Fibroblast of pulmonary artery (primary cell): ENCODE measurements at regions not wholly inside any gene's neighbourhood (a gene's known extent, or its start where the extent isn't known, plus 50 kb on each side); places are given as distances from the start of the nearest gene placed in this dataset.

ENCODE experiments used
- DNase-seq: peaks from one replicate; pipeline ENCODE4 v3.0.0-alpha.2; 2010; ENCODE audit warnings: low read depth
- H3K4me3 ChIP-seq: replicated peaks from 2 replicates; pipeline ENCODE4 v1.5.1; 2011; ENCODE audit warnings: low read depth, mild to moderate bottlenecking, control low read depth, low read length, moderate library complexity
- TF ChIP-seq, protein P1 (sequence below): IDR thresholded peaks from 2 replicates; pipeline ENCODE4 v1.5.1; 2011; ENCODE audit warnings: mild to moderate bottlenecking, control low read depth, low read length, inconsistent platforms; ENCODE audit errors: missing control alignments

- H3K4me3 ChIP-seq = no peak overlapping the region
- TF ChIP-seq, protein P1, sequence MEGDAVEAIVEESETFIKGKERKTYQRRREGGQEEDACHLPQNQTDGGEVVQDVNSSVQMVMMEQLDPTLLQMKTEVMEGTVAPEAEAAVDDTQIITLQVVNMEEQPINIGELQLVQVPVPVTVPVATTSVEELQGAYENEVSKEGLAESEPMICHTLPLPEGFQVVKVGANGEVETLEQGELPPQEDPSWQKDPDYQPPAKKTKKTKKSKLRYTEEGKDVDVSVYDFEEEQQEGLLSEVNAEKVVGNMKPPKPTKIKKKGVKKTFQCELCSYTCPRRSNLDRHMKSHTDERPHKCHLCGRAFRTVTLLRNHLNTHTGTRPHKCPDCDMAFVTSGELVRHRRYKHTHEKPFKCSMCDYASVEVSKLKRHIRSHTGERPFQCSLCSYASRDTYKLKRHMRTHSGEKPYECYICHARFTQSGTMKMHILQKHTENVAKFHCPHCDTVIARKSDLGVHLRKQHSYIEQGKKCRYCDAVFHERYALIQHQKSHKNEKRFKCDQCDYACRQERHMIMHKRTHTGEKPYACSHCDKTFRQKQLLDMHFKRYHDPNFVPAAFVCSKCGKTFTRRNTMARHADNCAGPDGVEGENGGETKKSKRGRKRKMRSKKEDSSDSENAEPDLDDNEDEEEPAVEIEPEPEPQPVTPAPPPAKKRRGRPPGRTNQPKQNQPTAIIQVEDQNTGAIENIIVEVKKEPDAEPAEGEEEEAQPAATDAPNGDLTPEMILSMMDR = no peak
Observed at GRCh38 chr5:77948476-77948875, 172.3 kb upstream of the TBCA start.

DNA sequence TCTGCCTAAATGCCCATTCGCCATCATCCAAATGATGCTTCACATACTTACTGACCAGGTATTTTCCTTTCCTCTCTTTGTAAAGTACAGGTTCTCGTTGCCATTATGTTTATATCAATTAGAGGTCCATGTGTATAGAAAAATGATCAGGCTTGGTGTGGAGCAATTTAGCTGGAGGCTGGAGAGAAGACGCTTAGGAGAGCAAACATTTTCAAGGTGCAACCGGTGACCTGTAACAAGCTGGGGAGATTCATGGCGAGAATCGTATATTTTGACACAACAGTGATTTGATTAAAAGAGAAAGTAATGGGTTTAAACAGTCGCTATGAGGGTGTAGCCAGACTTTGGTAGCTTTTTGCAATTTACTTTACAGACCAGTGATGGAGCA is 170.9 kb upstream of the TBCA start:
- H3K4me3 ChIP-seq = no peak overlapping the region
- TF ChIP-seq, protein P1 = no peak
- no peak for DNase-seq

More at GRCh38 chr5:77948476-77948875, 172.3 kb upstream of the TBCA start:
- no peak for DNase-seq

DNA sequence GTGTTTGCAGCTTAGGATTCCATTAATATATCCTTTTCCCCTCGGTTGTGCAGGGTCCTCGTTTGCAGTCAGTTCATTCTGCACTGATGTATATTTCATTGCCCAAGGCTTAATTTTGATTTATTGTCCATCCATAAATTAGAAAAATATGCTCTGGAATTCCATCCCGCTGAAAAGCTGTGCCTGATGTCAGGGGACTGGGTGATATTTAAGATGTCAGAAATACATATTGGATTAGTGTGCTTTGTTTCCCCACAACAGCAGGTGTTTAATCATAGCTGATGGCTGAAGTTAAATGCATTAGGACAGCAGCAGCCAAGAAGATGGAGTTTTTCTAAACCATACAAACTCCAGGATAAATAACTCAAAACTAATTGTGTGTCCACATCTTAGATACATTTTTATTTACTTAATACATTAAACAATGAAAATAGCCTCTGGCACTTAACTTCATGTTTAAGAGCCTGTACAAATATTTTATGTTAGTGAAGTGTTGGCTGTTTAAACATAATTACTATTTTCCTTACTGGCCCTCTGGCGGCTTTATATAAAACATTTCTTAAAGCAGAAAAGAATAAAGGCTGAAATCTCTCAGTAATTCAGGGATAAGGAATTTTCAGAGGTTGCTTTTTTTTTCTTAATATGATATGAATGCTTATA is 170.4 kb upstream of the TBCA start:
- TF ChIP-seq, protein P1 = no peak
- H3K4me3 ChIP-seq = no peak overlapping the region
- no peak for DNase-seq

DNA sequence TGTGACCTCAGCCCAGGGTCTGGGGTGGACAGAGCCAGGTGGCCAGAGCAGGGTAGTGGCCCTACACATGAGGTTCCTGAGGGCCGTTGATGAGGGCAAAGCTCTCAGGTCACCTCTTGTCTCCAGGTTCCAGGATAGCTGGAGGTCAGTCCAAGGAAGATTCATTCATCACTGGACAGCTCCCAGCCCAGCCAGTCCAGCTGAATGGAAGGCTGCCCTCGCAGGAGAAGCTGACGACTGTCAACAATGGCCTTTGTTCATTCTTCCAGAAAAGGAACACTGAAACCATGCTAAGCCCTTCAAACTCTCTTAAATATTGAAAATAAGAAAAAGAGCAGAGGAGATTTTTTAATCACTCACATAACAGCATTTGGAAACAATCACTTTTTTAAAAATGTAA is 169.7 kb upstream of the TBCA start:
- TF ChIP-seq, protein P1 = no peak
- no peak overlapping the region for H3K4me3 ChIP-seq
- DNase-seq = no peak

DNA sequence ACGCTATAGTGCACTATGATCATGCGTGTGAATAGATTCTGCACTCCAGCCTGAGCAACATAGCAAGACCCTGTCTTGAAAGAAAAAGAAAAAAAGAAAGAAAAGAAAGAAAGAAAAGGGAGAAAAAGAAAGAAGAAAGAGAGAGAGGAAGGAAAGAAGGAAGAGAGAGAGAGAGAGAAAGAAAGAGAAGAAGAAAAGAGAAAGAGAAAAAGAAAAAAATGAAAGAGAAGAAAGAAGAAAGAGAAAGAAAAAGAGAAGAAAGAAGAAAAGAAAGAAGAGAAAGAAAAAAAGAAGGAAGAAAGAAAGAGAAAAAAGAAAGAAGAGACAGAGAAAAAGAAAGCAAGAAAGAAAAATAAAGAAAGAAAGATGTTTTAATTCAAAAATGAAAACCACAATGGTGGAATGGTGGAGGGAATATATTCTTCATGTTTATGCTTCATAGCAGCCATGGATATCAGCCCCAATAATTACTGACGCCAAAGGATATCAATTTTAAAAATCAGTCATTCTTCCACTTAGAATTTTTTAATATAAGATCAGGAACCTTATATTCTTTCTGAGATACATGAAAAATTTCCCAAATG is 168.7 kb upstream of the TBCA start:
- no peak for DNase-seq
- H3K4me3 ChIP-seq = no peak overlapping the region
- TF ChIP-seq, protein P1 = no peak

GRCh38 chr5:77943851-77944250 is 167.7 kb upstream of the TBCA start:
- TF ChIP-seq, protein P1 = no peak
- no peak for DNase-seq
- H3K4me3 ChIP-seq = no peak overlapping the region

GRCh38 chr5:77942578-77943239 is 166.6 kb upstream of the TBCA start:
- TF ChIP-seq, protein P1 = no peak
- DNase-seq = no peak
- no peak overlapping the region for H3K4me3 ChIP-seq
